ENCODE measurements at regions not wholly inside any gene's neighbourhood (a gene's known extent, or its start where the extent isn't known, plus 50 kb on each side); places are given as distances from the start of the nearest gene placed in this dataset.
"Not testable (repeated sequence)": the region's sequence is repeated elsewhere in the genome, so short reads cannot be mapped to it uniquely, and the experiment has no call there.

- not testable (repeated sequence) for TF ChIP-seq CTCF, POLR2A (IDR thresholded peaks at IDR 0.05)
These were observed 214.7 kb downstream of the PLA2G4A start for GRCh38 chr1:187043433-187043832.
